ENCODE measurements at regions not wholly inside any gene's neighbourhood (a gene's known extent, or its start where the extent isn't known, plus 50 kb on each side); places are given as distances from the start of the nearest gene placed in this dataset.
"Not testable (repeated sequence)": the region's sequence is repeated elsewhere in the genome, so short reads cannot be mapped to it uniquely, and the experiment has no call there.

- DNase-seq (ENCODE audit: low read depth), result no peak
Observed at GRCh38 chr5:74500110-74500917, 140.2 kb downstream of the ENC1 start.

- no peak for DNase-seq (ENCODE audit: low read depth)
Observed at GRCh38 chr5:74499256-74500050, 141.1 kb downstream of the ENC1 start.

- DNase-seq (ENCODE audit: low read depth), result no peak
Observed at GRCh38 chr5:74497706-74498105, 142.8 kb downstream of the ENC1 start.

GRCh38 chr5:74493411-74493810 lies 147.1 kb downstream of the ENC1 start:
- DNase-seq (ENCODE audit: low read depth), result no peak

GRCh38 chr5:74492230-74492629 lies 148.3 kb downstream of the ENC1 start:
- DNase-seq (ENCODE audit: low read depth), result no peak

- no peak for DNase-seq (ENCODE audit: low read depth)
Observed at GRCh38 chr5:74491586-74491985, 148.9 kb downstream of the ENC1 start.

- DNase-seq (ENCODE audit: low read depth), result no peak
Observed at GRCh38 chr5:74490814-74491213, 149.7 kb downstream of the ENC1 start.

- DNase-seq (ENCODE audit: low read depth), result no peak
Observed at GRCh38 chr5:74482990-74483389, 157.5 kb downstream of the ENC1 start.

GRCh38 chr5:74482523-74482922 lies 158.0 kb downstream of the ENC1 start:
- DNase-seq (ENCODE audit: low read depth), result no peak

GRCh38 chr5:74481357-74481756 lies 159.2 kb downstream of the ENC1 start:
- not testable (repeated sequence) for DNase-seq (ENCODE audit: low read depth)

- no peak for DNase-seq (ENCODE audit: low read depth)
Observed at GRCh38 chr5:74480201-74480600, 160.3 kb downstream of the ENC1 start.

- DNase-seq (ENCODE audit: low read depth), result no peak
Observed at GRCh38 chr5:74478328-74478727, 162.2 kb downstream of the ENC1 start.

- no peak for DNase-seq (ENCODE audit: low read depth)
Observed at GRCh38 chr5:74477761-74478160, 162.8 kb downstream of the ENC1 start.

GRCh38 chr5:74476819-74477453 lies 163.6 kb downstream of the ENC1 start:
- no peak for DNase-seq (ENCODE audit: low read depth)

- DNase-seq (ENCODE audit: low read depth), result no peak
Observed at GRCh38 chr5:74476046-74476818, 164.3 kb downstream of the ENC1 start.

- DNase-seq (ENCODE audit: low read depth), result no peak
Observed at GRCh38 chr5:74471875-74472274, 168.7 kb downstream of the ENC1 start.

- no peak for DNase-seq (ENCODE audit: low read depth)
Observed at GRCh38 chr5:74469234-74469994, 171.1 kb downstream of the ENC1 start.

GRCh38 chr5:74468421-74468820 lies 172.1 kb downstream of the ENC1 start:
- DNase-seq (ENCODE audit: low read depth), result no peak

- no peak for DNase-seq (ENCODE audit: low read depth)
Observed at GRCh38 chr5:74465724-74466123, 174.8 kb downstream of the ENC1 start.

- DNase-seq (ENCODE audit: low read depth), result no peak
Observed at GRCh38 chr5:74464512-74465209, 175.9 kb downstream of the ENC1 start.

GRCh38 chr5:74462356-74462755 lies 178.2 kb downstream of the ENC1 start:
- DNase-seq (ENCODE audit: low read depth), result no peak
